Fibroblast of gingiva (primary cell): ENCODE measurements at regions not wholly inside any gene's neighbourhood (a gene's known extent, or its start where the extent isn't known, plus 50 kb on each side); places are given as distances from the start of the nearest gene placed in this dataset.

Experiments
- DNase-seq: peaks from one replicate; pipeline ENCODE4 v3.0.0-alpha.2; 2011; ENCODE audit warnings: low read depth

DNA sequence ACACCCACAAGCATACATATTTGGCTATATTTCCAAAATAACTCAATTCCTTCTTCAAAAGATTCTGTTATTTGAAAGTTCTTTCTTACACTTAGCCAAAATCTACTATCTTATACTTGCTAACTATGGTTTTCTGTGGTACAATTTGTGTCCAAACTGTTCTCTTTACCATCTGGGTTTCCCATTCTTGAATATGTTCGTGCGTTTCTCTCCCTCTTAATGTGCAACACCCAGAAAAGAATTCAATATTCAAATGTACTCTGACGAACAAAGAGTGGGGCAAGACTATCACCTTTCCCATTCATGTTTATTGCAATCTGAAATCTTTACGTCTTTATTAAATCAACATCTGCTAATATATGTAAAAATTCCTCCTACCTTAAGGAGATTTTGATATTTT lies 912.7 kb downstream of the FAT4 start:
- no peak for DNase-seq

- peak; percentile 4 for DNase-seq
Observed at GRCh38 chr4:126230269-126230668, 915.5 kb downstream of the FAT4 start.

GRCh38 chr4:126233483-126233882 lies 918.7 kb downstream of the FAT4 start:
- DNase-seq = no peak

DNA sequence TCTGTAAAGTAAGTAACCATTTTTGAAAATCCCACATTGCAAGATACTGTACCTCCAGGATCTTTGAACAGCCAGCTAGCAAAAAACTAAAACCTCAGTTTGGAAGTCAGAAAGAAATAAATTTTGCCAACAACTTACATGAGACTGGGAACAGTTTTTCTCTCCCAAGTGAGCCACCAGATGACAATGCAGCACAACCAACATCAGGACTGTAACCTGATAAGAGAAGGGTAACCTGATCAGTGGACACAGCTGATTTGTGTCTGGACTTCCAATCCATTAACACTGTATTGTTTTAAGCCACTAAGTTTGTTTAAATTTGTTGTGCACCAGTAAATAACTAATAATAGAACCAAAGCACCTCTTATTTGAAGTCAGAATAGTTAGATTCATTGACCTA lies 923.3 kb downstream of the FAT4 start:
- DNase-seq = peak; percentile 4

DNA sequence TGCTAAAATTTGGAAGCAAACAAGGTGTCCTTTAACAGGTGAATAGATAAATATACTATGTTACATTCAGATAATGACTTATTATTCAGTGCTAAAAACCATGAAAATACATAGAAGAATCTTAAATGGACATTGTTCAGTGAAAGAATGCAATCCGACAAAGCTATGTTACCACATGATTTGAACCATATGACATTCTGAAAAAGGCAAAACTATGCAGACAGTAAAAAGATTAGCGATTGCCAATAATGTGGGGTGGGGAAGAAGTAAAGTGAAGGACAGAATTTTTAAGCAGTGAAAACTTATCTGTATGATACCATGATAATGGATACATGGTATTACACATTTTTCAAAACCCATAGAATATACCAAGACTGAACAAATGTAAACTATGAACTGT lies 926.9 kb downstream of the FAT4 start:
- DNase-seq = peak; percentile 18

- peak; percentile 3 for DNase-seq
Observed at GRCh38 chr4:126242679-126243390, 928.1 kb downstream of the FAT4 start.

DNA sequence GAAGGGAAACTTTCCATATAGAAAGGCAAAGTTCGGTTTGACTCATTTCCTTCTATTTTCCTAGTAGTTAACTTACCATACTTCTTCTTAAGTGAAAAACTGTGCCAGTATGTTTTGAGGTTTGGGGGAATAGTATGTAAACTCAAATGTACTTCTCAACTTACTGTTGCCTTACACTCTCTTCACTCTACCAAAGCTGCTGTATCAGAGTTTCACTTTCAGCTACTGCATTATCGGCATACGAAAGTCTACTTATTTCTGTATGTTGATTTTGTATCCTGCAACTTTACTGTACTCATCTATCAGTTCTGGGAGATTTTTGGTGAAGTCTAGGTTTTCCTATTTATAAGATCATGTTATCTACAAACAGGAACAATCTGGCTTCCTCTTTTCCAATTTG lies 932.7 kb downstream of the FAT4 start:
- no peak for DNase-seq

GRCh38 chr4:126250006-126250405 lies 935.3 kb downstream of the FAT4 start:
- no peak for DNase-seq

DNA sequence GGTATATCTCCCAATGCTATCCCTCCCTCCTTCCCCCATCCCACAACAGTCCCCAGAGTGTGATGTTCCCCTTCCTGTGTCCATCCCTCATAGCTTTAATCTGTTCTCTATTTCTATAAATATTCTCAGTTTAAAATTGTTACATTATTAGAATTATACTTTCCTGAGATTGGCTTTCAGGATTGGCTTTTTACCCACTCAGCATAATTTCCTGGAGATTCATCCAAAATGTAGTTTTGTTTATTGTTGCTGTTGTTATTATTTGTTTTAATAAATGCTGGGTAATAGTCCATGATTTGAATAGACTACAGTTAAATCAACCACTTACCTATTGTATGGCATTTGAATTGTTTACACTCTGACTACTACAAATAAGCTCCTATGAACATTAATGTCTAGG lies 936.4 kb downstream of the FAT4 start:
- no peak for DNase-seq

DNA sequence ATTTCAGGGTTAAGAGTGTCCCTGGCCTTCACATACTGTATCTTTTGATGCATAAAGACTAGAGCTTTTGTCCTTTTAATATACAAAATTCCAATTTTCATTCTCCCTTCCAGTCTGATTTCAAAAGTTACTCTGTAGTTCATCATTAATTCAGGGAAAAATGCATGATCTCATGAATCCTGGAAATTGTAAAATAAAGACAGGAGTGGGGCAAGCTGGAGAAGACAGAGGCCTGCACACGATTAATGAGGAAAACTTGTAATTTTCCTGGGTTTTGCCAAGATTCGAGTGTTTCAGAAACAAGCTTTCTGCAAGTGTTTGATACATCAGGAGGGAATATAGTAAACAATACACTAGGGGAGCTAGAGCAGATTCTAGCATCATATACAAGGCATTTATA lies 947.9 kb downstream of the FAT4 start:
- no peak for DNase-seq

GRCh38 chr4:126264839-126265238 lies 950.1 kb downstream of the FAT4 start:
- DNase-seq = peak; percentile 6

DNA sequence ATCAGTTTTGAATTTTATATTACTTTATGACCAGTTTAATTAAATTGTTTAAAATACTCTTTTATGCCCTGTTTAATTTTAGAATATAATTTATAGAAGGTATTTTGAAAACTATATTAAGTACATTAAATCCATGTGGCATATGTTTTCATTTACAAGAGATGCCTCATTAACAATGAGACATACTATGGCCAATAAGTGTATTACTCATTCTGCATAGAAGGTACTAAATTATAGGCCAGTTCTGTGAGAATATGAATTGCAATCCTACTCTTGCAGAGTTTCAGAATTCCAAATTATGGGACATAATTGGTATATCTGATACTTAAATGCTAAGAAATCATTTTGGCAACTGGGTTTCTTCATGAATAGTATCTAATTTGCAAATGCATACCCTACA lies 951.1 kb downstream of the FAT4 start:
- DNase-seq = no peak

DNA sequence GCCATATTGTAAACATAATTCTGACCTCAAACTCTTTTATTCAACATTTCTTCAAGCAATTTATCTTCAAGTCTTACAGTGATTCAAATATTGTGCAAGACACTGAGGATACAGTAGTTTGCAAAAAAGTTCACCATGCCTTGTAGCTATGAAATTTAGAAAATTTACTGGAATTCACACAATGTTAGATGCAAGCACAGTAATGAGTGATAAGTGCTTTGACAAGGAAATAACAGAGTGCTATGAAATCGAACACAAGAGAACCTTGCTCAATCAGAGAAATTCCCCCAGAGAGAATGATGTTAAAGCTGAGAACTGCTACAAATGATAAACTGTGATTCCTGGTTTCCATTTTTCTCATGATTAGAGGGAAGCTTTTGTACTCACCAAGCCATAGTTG lies 952.9 kb downstream of the FAT4 start:
- peak; percentile 41 for DNase-seq

GRCh38 chr4:126268106-126268505 lies 953.4 kb downstream of the FAT4 start:
- DNase-seq = peak; percentile 41

- DNase-seq = no peak
Observed at GRCh38 chr4:126269106-126269505, 954.4 kb downstream of the FAT4 start.

- DNase-seq = no peak
Observed at GRCh38 chr4:126271292-126271691, 956.5 kb downstream of the FAT4 start.

DNA sequence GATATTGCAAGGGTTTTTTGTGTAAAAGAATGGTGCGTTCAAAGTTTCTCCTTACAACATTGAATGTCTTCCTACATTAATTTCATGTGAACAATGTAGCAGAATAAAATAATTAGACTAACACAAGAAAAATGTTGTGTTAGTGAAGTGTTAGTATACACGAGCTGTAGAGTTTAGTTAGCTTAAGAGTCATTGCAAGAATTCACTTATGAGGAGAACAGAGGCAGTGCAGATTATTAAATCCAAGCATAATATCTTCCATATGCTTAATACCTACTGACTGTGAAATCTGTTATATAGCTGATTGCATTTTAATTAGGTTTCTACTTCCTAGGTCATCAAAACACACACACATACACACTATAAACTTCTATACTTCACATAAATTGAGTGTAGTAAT lies 959.0 kb downstream of the FAT4 start:
- DNase-seq = no peak

GRCh38 chr4:126291886-126292285 lies 977.1 kb downstream of the FAT4 start:
- no peak for DNase-seq

- no peak for DNase-seq
Observed at GRCh38 chr4:126298271-126298670, 983.5 kb downstream of the FAT4 start.

DNA sequence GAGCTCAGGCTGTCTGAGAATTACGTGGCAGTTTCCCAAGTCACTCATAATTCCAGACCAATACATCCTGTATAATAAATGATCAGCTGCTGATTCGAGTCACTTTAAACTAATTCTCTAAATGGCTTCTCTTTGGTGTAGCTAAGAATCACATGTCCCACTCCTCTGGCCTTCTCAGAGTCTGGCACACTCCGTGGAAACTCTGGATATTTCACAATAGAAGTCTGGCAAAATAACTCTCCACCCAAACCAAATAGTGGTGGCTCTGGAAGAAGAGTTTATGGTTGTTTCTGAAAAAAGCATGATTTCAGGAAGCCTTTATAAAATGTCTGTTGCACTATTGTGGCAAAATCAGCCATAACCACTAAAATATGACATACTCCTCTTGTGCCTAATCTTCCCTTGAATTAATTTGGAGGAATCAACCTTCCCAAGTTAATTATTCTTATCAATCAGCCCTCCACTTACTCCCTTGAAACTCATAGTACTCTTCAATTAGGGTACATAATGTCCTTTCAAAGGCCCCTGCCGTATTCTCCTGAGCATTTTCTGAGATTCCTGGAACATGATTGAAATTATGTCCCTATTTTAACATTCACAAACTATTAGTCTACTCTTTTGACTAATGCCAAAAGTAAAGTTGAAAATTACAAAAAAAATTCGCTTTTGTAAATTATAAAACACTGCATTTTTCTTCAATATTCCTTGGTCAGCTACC lies 991.6 kb downstream of the FAT4 start:
- DNase-seq = peak; percentile 69

GRCh38 chr4:126318376-126318775 lies 1003.6 kb downstream of the FAT4 start:
- no peak for DNase-seq

GRCh38 chr4:126328914-126329313 lies 1014.2 kb downstream of the FAT4 start:
- DNase-seq = no peak

DNA sequence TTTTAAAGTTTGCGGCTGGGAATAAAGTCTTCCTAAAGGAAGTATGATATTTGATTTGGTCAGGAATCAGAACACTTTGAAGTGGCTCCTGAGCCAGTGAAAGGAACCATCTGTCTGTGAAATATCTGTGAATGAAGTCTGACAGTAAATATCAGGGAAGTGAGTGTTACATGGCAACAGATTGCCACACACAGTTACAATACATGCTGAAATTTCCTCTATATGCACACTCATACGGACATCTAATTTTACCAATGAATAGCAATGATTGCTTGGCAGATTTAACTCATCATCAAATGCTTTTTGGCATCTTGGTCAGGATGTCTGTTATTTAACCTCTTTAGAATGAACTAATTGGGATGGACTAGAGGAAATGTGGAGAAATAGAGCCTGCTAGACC lies 1023.8 kb downstream of the FAT4 start:
- DNase-seq = no peak

DNA sequence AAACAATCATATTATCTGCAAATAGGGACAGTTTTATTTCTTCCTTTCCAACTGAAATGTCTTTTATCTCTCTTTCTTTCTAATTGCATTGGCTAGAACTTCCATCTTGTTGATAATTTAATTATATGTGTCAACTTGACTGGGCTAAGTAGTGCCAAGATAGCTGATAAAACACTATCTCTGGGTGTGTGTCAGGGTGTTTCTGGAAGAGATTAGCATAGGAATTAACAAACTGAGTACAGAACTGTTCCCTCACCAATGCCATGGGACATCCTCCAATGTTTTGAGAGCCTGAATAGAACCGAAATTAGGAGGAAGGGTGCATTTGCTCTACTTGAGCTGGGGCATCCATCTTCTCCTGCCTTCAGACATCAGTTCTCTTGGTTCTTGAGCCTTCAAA lies 1027.2 kb downstream of the FAT4 start:
- no peak for DNase-seq
